HG03196 (cell line): ENCODE measurements at regions not wholly inside any gene's neighbourhood (a gene's known extent, or its start where the extent isn't known, plus 50 kb on each side); places are given as distances from the start of the nearest gene placed in this dataset.

Source experiments
- ATAC-seq: cut with Tn5 transposase; IDR thresholded peaks from one replicate; pipeline ENCODE4 v1.9.1; 2021; ENCODE audit not compliant: unreplicated experiment

DNA sequence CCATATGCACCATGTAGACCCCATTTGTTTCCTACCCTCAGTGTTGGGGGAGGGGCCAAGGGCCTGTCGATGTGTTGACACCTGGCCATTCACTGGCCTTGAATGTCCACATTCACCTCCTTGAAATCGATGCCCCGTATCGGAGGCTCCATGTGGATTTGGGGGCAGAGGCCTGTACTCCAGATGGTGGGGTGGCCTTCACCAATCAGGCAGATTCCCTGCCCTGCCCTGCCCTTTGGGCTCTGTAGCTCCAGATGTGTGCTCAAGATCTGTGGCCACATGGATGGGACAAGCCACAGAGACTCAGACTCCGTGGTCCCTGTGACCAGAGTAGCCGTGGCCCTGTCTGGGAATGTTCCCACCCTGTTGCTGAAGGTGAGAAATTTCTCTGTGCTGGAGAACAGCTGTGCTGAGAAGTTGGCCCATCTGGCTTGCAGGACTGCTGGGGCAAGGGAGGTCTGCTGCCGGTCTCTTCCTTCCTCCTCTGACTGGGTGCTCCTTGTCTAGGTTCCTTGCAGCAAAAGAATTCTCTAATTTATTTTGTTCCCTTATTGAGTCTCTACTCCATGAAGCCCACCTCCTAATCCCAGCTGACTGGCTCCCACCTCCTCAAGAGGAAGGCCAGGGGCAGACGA, 221.3 kb downstream of the SEC14L1 start:
- no peak for ATAC-seq

DNA sequence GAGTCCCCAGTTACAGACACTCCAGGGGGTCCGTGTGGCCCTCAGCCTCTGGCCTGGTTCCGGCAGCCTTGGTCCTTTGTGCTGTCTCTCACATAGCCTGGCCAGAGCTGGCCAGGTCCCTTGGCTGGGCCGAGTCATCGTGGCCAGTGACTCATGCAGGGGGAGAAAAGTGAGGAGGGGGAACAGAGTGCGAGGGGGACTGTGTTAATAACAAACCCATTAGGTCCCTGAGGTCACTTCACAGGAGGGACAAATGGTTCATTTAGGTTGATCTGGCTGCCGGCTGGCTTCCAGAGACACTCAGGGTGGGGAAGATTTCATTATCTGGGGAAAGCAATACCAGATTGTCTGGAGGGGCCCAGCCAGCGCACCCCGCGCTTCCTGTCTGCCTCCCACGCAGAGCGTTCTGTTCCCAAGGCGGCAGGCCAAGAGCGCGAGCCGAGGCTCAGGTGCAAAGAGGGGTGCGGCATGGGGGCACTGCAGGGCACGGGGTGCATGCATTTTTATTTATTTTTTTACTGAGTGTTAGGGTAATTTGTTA, 223.1 kb downstream of the SEC14L1 start:
- no peak for ATAC-seq

DNA sequence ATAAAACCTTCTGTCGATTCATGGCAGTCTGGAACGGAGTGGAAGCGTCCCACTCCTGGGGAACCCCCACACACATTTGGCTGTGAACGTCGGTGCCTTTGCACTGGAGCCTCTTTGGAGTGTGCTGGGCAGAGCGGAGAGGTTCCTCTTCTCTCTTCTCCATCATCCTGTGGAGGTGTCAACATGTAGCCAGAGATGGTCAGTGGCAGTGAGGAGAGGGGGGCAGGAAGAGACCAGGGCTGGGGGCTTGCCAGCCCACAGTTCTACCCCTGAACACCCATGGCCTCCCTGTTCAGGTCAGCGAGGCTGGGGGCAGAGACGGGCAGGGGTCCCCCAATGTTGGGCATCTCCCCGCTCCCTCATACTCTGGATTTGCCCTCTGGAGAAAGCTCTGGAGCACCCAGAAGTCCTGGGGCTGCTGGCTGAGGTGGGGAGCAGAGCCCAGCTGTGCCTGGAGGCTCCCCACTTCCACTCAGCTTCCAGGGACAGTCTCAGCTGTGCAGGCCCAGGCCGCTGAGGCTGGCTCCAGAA, 223.7 kb downstream of the SEC14L1 start:
- no peak for ATAC-seq

DNA sequence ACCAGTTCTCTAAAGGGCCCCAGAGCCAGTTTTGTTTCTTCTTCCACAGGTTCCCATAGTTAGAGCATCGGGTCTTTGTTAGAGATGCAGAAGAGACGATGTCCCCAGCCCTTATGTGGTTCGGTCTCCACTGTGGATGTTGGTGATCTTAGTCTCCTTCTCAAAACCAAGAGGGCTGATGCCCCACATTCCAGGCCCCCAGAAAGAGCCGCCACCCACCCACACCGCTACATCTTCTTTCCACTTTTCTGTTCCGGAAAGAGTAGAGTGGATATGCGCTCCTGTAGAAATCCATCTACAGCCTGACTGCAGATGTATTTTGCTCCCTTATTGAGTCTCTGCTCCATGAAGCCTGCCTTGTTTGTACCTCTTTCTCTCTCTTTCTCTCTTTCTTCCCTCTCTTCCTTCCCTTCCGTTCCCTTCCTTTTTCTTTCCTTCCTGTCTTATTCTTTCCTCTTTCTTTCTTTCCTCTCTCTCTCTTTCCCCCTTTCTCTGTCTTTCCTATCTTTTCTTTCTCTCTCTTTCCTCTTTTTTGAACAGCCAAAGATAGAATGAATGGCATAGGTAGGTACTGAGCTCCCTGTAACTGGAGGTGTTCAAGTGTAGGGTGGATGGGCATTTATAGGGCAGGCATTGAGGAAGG, 224.3 kb downstream of the SEC14L1 start:
- no peak for ATAC-seq

DNA sequence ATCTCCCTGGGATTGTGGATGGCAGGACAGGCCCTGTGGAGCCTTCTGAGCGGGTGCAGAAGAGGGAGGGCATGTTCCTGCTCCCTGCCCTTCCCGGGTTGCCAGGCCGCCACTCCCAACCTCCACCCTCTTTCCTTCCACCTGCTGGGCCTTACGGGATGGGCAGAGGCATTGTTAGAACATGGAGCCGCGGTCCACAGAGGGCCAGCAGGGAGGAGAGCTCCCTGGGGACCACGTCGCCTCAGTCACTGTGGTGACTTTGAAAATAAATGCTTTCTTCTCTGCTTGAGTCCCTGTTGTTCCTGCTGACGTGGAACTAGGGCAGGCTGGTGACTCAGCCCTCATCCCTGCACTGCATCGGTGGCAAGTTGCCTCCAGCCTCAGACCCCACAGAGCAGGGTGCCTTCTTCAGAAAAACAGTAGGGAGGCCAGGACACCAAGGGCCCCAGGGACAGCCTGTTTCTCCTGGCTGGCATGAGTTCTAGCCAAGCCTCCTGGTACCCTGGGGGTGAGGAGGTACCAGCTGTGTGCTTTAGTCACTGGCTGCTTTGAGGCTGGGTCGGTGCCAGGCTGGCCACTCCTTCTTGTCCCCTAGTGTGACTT, 224.9 kb downstream of the SEC14L1 start:
- no peak for ATAC-seq

DNA sequence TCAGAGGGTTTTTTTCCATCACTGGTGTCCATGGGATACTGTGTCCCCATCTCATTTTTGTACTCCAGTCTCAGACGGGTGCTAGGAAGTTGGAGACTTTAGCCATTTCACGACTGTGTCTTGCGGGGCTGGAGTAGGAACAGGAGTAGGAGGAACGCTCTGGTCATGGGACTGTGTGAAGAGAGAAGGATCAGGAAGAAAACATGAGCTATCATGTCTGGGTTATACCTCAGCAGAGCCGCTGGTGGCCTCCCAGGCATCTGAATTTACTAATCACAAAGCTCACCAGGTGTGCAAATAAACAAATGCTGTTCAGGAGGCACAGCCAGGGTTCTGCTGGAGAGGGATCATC, 225.4 kb downstream of the SEC14L1 start:
- ATAC-seq: no peak

DNA sequence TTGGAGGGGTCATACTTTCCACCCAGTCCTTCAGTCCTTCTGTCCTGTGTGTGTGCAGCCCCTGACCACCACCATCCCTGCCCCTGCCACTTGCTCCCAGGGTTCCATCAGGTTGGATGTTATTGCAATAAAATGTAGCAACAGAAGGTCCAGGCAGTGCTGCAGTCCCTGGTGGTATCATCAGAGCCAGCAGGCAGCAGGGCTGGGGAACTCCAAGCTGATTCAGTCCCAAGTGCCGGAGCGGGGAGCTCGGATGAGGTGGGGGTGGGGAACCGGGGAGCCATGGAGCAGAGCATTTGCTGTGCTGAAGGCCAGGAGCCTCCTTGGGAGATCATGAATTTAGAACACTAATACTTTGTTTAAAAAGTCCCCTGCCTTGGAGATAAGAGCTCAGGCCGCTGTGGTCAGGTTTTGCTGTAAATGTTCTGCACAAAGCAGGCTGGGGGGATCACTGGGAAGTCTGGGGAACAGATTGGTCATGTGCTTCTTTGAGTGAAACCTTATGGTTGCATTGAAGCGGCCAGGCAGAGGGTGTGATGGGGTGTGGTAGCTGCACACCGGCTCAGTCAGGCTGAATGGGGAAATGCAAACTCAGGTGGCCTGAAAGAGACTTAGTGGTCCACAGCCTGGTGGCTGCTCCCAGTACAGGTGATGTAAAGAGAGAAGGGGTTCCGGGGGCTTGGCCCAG, 225.9 kb downstream of the SEC14L1 start:
- ATAC-seq: no peak

DNA sequence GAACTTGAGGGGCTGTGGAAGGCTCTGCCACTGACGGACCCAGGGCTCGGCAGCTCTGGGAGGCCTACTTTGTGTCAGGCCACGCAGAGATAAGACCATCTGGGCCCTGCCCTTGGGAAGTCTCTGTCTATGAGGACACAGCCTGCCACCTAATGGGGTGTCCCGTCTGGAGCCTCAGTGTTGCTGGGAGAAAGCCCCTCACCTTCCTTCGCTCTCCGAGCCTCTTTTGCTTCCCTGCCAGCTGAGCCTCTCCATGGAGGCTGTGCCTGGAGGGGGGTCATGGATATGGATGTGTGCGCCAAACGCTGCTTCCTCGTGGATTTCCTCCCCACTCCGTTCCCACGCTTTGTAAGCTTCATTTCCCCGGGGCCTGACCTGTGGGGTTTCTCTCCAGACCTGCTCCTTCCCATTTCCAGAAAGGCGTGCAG, 228.8 kb downstream of the SEC14L1 start:
- ATAC-seq: no peak

DNA sequence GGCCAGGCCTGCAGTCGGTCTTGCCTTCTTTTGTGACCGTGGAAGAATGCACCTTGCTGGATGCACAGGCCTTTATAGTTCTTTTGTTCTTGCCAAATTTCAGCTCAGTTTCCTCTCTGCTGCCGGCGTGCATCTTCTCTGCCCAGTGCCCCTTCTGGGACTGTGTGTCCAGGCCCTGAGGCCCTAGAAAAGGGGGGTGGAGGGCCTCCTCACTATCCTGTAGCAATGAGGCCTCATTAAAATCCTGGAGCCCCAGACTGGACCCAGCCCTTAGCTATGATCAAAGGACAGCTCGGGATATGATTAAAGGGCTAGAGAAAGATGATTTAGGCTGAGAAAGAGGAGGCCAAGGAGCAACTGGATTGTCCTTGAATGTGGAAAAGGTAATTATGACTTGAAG, 229.8 kb downstream of the SEC14L1 start:
- ATAC-seq: no peak

DNA sequence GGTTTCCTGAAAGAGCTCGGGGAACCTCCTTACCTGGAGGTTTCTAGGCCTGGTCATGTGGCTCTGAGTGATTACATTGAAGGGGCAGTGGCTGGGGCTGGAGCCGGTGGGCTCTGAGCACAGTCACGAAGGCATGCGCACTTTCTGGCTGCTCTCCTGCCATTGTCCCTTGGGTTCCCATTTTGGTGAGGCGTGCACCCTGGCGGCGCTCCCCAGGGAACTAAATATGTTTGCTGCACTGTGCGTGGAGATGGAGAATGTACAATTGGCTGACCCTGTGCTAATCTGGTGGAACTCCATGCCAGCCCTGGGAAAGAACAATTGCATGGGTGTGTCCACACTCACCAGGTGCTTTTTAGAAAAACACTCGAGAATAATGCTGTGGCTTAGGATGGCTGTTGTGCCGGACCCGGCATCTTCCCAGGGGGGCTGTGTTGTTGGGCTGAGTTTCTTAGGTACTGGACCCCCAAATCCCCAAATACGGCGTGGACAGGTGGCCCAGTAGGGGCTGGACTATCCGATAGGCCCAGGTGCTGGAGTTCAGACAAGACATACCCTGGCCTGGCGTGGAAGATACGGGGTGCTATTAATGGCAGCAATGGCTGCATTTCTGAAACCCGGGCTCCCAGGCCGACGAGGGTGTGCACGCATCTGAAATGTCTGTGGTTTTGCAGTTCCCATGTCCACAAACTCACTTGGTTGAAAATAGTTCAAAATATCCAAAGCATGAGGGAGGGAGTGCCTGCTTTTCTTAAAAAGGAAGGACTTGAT, 230.5 kb downstream of the SEC14L1 start:
- no peak for ATAC-seq

DNA sequence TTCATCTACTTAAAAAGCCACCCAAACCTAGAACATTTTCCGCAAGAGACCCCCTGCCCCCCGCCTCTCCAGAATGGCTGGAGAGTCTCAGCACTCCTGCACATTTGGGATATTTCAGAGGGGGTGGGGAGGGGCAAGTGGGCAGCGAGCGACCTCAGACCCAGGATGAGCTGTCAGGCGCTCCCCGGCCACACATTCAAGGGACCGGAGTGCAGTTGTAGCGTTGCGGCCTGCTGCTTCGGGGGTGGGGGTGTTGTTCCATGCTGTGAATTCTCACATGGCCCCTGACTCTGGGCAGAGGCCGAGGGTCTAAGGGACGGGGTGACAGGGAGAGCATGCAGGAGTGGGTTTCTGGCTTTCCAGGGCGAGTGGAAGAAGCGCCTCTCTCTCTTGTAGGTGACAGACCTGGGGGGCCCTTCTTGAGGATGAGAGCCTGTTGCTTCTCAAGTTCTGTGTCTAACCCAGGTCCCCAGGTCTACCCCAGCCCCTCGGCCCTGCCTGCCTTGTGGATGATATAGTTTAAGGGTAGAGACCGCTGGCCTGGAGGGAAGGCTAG, 231.2 kb downstream of the SEC14L1 start:
- ATAC-seq: no peak

DNA sequence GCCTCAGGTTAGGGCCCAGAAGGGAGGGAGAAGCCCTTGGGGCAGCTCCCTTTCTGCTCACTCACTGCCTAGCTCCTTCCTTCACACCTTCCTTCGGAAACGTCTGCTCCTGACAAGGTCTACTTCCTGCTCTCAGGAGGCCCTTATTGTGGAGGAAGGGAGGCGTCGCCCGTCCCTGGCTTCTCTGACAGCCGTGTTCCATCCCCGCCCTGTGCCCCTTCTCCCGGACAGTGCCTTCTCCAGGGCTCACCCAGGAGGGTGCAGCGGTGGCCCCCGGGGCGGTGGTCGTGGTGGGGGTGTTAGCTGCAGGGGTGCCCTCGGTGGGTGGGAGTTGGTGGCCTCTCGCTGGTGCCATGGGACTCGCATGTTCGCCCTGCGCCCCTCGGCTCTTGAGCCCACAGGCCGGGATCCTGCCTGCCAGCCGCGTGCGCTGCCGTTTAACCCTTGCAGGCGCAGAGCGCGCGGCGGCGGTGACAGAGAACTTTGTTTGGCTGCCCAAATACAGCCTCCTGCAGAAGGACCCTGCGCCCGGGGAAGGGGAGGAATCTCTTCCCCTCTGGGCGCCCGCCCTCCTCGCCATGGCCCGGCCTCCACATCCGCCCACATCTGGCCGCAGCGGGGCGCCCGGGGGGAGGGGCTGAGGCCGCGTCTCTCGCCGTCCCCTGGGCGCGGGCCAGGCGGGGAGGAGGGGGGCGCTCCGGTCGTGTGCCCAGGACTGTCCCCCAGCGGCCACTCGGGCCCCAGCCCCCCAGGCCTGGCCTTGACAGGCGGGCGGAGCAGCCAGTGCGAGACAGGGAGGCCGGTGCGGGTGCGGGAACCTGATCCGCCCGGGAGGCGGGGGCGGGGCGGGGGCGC, 231.9 kb downstream of the SEC14L1 start:
- peak; percentile 57 for ATAC-seq

DNA sequence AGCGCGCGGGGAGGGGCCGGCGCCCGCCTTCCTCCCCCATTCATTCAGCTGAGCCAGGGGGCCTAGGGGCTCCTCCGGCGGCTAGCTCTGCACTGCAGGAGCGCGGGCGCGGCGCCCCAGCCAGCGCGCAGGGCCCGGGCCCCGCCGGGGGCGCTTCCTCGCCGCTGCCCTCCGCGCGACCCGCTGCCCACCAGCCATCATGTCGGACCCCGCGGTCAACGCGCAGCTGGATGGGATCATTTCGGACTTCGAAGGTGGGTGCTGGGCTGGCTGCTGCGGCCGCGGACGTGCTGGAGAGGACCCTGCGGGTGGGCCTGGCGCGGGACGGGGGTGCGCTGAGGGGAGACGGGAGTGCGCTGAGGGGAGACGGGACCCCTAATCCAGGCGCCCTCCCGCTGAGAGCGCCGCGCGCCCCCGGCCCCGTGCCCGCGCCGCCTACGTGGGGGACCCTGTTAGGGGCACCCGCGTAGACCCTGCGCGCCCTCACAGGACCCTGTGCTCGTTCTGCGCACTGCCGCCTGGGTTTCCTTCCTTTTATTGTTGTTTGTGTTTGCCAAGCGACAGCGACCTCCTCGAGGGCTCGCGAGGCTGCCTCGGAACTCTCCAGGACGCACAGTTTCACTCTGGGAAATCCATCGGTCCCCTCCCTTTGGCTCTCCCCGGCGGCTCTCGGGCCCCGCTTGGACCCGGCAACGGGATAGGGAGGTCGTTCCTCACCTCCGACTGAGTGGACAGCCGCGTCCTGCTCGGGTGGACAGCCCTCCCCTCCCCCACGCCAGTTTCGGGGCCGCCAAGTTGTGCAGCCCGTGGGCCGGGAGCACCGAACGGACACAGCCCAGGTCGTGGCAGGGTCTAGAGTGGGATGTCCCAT, 232.8 kb downstream of the SEC14L1 start:
- no peak for ATAC-seq

DNA sequence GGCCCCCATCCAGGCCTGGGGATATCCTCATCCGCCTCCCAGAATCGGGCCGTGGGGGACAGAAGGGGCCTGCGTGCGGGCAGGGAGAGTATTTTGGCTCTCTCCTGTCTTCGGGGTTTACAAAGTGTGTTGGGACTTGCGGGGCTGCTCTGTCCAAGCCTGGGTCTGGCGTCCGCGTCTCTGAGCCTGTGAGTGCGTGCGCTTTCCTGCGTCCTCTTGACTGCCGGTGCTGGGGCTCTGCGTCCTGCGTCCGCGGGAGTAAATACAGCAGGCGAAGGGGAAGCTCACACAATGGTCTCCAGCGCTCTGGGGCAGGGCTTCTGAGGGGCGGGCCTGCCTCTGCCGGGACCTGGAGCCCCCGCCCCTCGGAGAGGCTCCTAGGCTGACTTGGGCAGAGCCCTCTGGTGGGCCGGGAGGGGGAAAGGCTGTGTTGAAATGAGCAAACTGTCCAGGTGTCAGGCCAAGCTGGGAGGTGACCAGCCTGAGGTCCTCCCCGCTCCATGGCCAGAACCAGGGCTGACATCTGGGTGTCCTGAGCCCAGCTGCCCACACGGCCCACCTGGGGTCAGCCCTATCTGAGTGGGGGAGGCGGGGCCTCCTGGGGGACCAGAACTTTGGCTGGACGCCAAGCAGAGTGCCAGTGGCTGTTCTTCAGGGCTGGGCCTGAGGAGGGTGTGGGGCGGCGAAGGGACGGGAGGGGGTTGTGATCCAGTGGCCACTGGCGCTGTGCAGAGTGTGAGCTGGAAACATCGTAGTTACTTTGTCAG, 233.6 kb downstream of the SEC14L1 start:
- no peak for ATAC-seq

DNA sequence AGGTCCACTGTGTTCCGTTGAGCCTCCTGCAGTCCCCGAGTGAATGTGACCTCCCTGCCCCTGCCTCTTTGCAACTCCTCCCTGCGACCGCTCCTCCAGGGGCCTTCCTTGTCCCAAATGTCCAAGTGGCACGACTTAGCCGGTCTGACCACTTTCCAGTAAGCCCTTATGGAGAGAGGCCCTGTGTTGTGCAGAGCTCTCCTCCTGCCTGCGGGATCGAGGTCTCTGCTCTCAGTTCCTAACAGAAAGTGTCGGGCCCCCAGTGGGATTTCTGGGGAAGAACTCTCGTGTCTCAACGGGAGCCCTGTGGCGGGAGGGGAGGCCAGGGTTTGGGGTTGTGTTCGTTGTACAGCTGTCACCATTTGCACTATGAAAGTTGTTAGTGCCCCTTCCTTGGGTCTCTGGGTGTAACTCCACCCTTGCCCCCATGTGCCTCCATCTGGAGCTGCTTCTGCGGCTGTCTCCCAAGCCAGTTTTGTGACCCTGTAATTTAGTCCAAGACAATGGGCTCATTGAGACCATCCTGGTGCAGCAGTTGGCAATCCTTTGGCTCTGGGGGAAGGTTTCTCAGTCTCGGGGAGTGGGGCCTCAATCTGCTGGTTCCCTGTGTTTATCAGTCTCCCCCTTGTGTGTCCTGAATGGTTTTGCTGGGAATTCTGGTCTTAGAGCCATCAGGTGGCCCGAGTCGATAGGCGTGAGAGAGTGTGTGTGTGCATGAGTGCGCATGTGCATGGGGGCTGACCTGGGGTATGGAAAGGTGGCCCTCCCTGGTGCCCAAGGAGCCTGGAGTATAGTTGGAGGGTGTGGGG, 234.5 kb downstream of the SEC14L1 start:
- no peak for ATAC-seq

DNA sequence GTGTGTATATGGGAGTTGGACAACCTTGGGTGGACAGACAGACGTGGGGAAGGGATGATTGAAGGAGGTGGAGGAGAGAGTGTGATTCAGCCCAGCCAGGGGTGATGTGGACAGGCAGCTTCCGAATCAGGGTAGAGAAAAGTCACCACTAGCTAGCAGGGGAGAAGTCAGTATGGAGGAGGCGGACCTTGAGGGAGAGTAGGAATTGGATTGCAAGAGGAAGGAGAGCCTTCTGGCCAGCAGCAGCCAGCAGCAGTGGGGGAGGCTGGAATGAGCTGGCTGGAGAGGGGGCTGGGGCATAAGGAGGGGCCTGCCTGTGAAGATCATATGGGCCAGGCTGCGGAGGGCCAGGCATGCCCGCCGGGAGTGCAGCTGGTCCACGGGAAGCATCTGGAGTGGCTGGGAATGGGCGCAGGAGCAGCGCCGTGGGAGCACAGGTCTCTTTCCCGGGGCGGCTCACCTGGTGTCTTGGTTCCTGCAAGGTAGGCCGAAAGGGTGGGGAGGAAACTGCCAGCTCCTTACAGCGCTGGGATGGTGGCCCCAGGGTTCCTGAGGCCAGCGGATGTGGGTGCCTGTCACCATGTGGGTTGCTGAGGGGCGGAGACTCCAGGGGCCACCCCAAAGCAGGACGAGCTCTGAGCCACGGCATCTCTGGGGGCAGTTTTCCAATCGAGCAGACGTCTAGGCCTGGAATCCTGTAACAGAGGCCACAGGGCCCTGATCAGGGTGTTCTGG, 235.3 kb downstream of the SEC14L1 start:
- no peak for ATAC-seq
